ENCODE measurements at regions not wholly inside any gene's neighbourhood (a gene's known extent, or its start where the extent isn't known, plus 50 kb on each side); places are given as distances from the start of the nearest gene placed in this dataset.

- TF ChIP-seq CTCF (IDR thresholded peaks at IDR 0.05) (no peak), POLR2A (IDR thresholded peaks at IDR 0.05) (no peak)
Measured at GRCh38 chr5:136516637-136517036, 151.3 kb upstream of the TRPC7 start.

Data from Peyer's patch (tissue), 4 donors.